HEK293 (cell line): ENCODE measurements at regions not wholly inside any gene's neighbourhood (a gene's known extent, or its start where the extent isn't known, plus 50 kb on each side); places are given as distances from the start of the nearest gene placed in this dataset.

Experiments used
- CTCF ChIA-PET: fragments of 350-600 bp; formaldehyde crosslinking; extraction: SDS; loops from one replicate; lab custom pipeline; 2021; ENCODE audit warnings: antibody characterized with exemption; lab: Yijun Ruan, JAX
- POLR2A ChIA-PET: fragments of 300-600 bp; formaldehyde crosslinking; extraction: SDS; loops from one replicate; lab custom pipeline; 2020; ENCODE audit warnings: antibody characterized with exemption, inconsistent platforms; lab: Yijun Ruan, JAX
- H3K27ac ChIP-seq: fragments of 200-500 bp; sonication (Bioruptor generic); 2 replicates; pipeline ENCODE4 v1.5.1; 2014; ENCODE audit warnings: low read depth, low read length, control low read depth, inconsistent platforms; ENCODE audit errors: extremely low read depth
- H3K36me3 ChIP-seq, 2 experiments: fragments of 200-500 bp in 1 of 2; sonication (Bioruptor generic) in 1 of 2; 1 replicate in 1 of 2; 2 replicates in 1 of 2; pipeline ENCODE4 v1.5.1; 2014 to 2017; ENCODE audit warnings: inconsistent platforms in 2 of 2, low read length in 2 of 2; ENCODE audit not compliant: control insufficient read depth in 2 of 2, insufficient read depth in 1 of 2
- H3K4me1 ChIP-seq: fragments of 200-500 bp; sonication (Bioruptor generic); 2 replicates; pipeline ENCODE4 v1.5.1; 2014; ENCODE audit warnings: mild to moderate bottlenecking, low read length, inconsistent platforms; ENCODE audit not compliant: control insufficient read depth, insufficient read depth
- H3K4me3 ChIP-seq: 2 replicates; pipeline ENCODE4 v1.5.1; 2011; ENCODE audit warnings: low read depth, mild to moderate bottlenecking, control low read depth, low read length, moderate library complexity
- H3K9me3 ChIP-seq: fragments of 200-500 bp; sonication (Bioruptor generic); 2 replicates; pipeline ENCODE4 v1.5.1; 2014; ENCODE audit warnings: low read depth, low read length, inconsistent platforms; ENCODE audit not compliant: control insufficient read depth, insufficient read depth
- KLF1 ChIP-seq: fragments of 450-650 bp; formaldehyde crosslinking; IDR thresholded peaks from 2 replicates; pipeline ENCODE4 v1.5.1; 2016; ENCODE audit warnings: missing biosample characterization, missing genetic modification characterization
- OVOL3 ChIP-seq: fragments of 450-650 bp; formaldehyde crosslinking; IDR thresholded peaks from 2 replicates; pipeline ENCODE4 v1.5.1; 2016; ENCODE audit warnings: missing biosample characterization, missing genetic modification characterization
- YY2 ChIP-seq: fragments of 450-650 bp; formaldehyde crosslinking; IDR thresholded peaks from 2 replicates; pipeline ENCODE4 v1.5.1; 2016; ENCODE audit warnings: missing biosample characterization, missing genetic modification characterization
- ZIC2 ChIP-seq: fragments of 450-650 bp; formaldehyde crosslinking; IDR thresholded peaks from 2 replicates; pipeline ENCODE4 v1.5.1; 2016; ENCODE audit warnings: missing biosample characterization, missing genetic modification characterization
- ZNF132 ChIP-seq: fragments of 450-650 bp; formaldehyde crosslinking; IDR thresholded peaks from 2 replicates; pipeline ENCODE4 v1.5.1; 2017; ENCODE audit warnings: missing biosample characterization, missing genetic modification characterization, borderline replicate concordance
- ZNF146 ChIP-seq: fragments of 450-650 bp; formaldehyde crosslinking; IDR thresholded peaks from 2 replicates; pipeline ENCODE4 v1.5.1; 2016; ENCODE audit warnings: missing biosample characterization, missing genetic modification characterization
- ZNF157 ChIP-seq: fragments of 450-650 bp; formaldehyde crosslinking; IDR thresholded peaks from 2 replicates; pipeline ENCODE4 v1.5.1; 2016; ENCODE audit warnings: missing biosample characterization, missing genetic modification characterization
- ZNF174 ChIP-seq: fragments of 450-650 bp; formaldehyde crosslinking; IDR thresholded peaks from 2 replicates; pipeline ENCODE4 v1.5.0; 2017; ENCODE audit warnings: missing biosample characterization, mild to moderate bottlenecking, missing genetic modification characterization
- ZNF274 ChIP-seq, 2 experiments: fragments of 200-500 bp in 1 of 2; fragments of 450-650 bp in 1 of 2; sonication (Bioruptor generic) in 1 of 2; formaldehyde crosslinking in 1 of 2; IDR thresholded peaks; 2 replicates each; pipeline versions ENCODE4 v1.5.1 to v1.6.1; 2014 to 2016; ENCODE audit warnings: borderline replicate concordance in 1 of 2, inconsistent platforms in 1 of 2, low read length in 1 of 2, missing biosample characterization in 1 of 2, missing genetic modification characterization in 1 of 2
- ZNF548 ChIP-seq: fragments of 450-650 bp; formaldehyde crosslinking; IDR thresholded peaks from 2 replicates; pipeline ENCODE4 v1.5.1; 2016; ENCODE audit warnings: missing biosample characterization, missing genetic modification characterization
- ZNF560 ChIP-seq: fragments of 450-650 bp; formaldehyde crosslinking; IDR thresholded peaks from 2 replicates; pipeline ENCODE4 v1.5.1; 2017; ENCODE audit warnings: missing biosample characterization, missing genetic modification characterization, borderline replicate concordance
- ZNF623 ChIP-seq: fragments of 450-650 bp; formaldehyde crosslinking; IDR thresholded peaks from 2 replicates; pipeline ENCODE4 v1.5.1; 2016; ENCODE audit warnings: missing biosample characterization, missing genetic modification characterization
- ZNF777 ChIP-seq: fragments of 450-650 bp; formaldehyde crosslinking; IDR thresholded peaks from 2 replicates; pipeline ENCODE4 v1.5.1; 2017; ENCODE audit warnings: missing biosample characterization, missing genetic modification characterization, borderline replicate concordance
- ZNF830 ChIP-seq: fragments of 450-650 bp; IDR thresholded peaks from 2 replicates; pipeline ENCODE4 v1.5.0; 2018; ENCODE audit warnings: missing biosample characterization, missing genetic modification characterization, low read depth, mild to moderate bottlenecking, moderate library complexity
- TF ChIP-seq, protein P1 (sequence below): fragments of 450-650 bp; formaldehyde crosslinking; IDR thresholded peaks from 2 replicates; pipeline ENCODE4 v1.5.1; 2016; ENCODE audit warnings: missing biosample characterization, missing genetic modification characterization, borderline replicate concordance
- TF ChIP-seq, protein P2 (sequence below): fragments of 450-650 bp; formaldehyde crosslinking; IDR thresholded peaks from 2 replicates; pipeline ENCODE4 v1.5.1; 2016; ENCODE audit warnings: missing biosample characterization, missing genetic modification characterization
- TF ChIP-seq, protein P3 (sequence below): fragments of 450-650 bp; formaldehyde crosslinking; IDR thresholded peaks from 2 replicates; pipeline ENCODE4 v1.5.1; 2016; ENCODE audit warnings: missing biosample characterization, missing genetic modification characterization
- TF ChIP-seq, protein P4 (sequence below): fragments of 450-650 bp; formaldehyde crosslinking; IDR thresholded peaks from 2 replicates; pipeline ENCODE4 v1.5.1; 2016; ENCODE audit warnings: missing biosample characterization, missing genetic modification characterization

DNA sequence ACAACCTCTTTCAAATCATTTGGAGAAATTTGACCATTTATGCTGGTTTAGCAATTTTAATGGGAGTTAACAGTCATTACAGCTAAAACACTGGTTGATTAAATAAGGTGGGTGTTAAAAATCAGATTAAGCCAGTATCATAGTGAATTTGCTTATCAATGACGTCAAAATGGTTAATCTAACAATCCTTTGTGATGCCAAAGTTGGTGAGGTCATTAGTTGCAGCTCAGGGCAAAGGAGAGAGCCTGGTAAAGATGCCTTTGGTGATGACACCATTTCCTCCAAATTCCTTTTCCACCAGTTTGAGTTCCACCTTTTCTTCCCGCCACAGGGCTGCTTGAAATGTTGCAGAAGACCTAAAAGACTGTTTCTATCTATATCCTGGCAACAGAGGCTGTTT lies 757.1 kb upstream of the PIK3C3 start (continued):
- TF ChIP-seq, protein P1, sequence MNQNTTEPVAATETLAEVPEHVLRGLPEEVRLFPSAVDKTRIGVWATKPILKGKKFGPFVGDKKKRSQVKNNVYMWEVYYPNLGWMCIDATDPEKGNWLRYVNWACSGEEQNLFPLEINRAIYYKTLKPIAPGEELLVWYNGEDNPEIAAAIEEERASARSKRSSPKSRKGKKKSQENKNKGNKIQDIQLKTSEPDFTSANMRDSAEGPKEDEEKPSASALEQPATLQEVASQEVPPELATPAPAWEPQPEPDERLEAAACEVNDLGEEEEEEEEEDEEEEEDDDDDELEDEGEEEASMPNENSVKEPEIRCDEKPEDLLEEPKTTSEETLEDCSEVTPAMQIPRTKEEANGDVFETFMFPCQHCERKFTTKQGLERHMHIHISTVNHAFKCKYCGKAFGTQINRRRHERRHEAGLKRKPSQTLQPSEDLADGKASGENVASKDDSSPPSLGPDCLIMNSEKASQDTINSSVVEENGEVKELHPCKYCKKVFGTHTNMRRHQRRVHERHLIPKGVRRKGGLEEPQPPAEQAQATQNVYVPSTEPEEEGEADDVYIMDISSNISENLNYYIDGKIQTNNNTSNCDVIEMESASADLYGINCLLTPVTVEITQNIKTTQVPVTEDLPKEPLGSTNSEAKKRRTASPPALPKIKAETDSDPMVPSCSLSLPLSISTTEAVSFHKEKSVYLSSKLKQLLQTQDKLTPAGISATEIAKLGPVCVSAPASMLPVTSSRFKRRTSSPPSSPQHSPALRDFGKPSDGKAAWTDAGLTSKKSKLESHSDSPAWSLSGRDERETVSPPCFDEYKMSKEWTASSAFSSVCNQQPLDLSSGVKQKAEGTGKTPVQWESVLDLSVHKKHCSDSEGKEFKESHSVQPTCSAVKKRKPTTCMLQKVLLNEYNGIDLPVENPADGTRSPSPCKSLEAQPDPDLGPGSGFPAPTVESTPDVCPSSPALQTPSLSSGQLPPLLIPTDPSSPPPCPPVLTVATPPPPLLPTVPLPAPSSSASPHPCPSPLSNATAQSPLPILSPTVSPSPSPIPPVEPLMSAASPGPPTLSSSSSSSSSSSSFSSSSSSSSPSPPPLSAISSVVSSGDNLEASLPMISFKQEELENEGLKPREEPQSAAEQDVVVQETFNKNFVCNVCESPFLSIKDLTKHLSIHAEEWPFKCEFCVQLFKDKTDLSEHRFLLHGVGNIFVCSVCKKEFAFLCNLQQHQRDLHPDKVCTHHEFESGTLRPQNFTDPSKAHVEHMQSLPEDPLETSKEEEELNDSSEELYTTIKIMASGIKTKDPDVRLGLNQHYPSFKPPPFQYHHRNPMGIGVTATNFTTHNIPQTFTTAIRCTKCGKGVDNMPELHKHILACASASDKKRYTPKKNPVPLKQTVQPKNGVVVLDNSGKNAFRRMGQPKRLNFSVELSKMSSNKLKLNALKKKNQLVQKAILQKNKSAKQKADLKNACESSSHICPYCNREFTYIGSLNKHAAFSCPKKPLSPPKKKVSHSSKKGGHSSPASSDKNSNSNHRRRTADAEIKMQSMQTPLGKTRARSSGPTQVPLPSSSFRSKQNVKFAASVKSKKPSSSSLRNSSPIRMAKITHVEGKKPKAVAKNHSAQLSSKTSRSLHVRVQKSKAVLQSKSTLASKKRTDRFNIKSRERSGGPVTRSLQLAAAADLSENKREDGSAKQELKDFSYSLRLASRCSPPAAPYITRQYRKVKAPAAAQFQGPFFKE (tag by site-specific recombination) = no peak
- no peak for TF ChIP-seq ZNF560 (tag by site-specific recombination)
- TF ChIP-seq KLF1 (tag by site-specific recombination) = no peak
- no peak for TF ChIP-seq ZNF157 (tag by site-specific recombination)
- no peak for TF ChIP-seq ZIC2 (tag by site-specific recombination)
- no peak for TF ChIP-seq ZNF174 (tag by site-specific recombination)
- TF ChIP-seq YY2 = no peak
- no peak for TF ChIP-seq ZNF132 (tag by site-specific recombination)
- TF ChIP-seq ZNF623 (tag by site-specific recombination) = no peak
- TF ChIP-seq ZNF274 (IDR thresholded peaks at IDR 0.05; ENCODE audit: low read length) = no peak
- no peak for TF ChIP-seq ZNF274 (tag by site-specific recombination; IDR thresholded peaks at IDR 0.05; ENCODE audit: borderline replicate concordance)

DNA sequence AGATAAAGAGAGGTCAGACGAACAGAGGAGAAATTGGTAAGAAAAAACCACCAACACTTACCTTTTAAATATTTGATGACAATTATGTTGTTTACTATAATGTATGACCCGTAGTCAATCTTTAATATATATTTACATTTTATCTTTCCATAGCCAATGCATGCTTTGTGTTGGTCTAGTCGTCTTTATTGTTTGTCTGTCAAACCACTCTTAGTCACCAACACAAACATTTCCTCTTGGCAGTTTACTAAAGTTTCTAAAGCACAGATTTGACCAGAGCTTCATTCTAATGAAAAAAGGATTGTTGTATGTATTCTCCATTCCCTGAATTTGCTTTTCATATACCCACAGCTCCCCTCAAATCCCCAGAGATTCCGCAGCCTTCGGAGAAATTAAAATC lies 784.7 kb upstream of the PIK3C3 start:
- ChIA-PET CTCF (no interaction called here), POLR2A (no interaction called here)
- Histone ChIP-seq H3K9me3 (no peaks in the 10 kb centered on the region), H3K4me3 (no peak overlapping the region), H3K27ac (no peak overlapping the region), H3K36me3 (no peaks in the 10 kb centered on the region), H3K4me1 (no peaks in the 10 kb centered on the region)
- TF ChIP-seq, protein P2, sequence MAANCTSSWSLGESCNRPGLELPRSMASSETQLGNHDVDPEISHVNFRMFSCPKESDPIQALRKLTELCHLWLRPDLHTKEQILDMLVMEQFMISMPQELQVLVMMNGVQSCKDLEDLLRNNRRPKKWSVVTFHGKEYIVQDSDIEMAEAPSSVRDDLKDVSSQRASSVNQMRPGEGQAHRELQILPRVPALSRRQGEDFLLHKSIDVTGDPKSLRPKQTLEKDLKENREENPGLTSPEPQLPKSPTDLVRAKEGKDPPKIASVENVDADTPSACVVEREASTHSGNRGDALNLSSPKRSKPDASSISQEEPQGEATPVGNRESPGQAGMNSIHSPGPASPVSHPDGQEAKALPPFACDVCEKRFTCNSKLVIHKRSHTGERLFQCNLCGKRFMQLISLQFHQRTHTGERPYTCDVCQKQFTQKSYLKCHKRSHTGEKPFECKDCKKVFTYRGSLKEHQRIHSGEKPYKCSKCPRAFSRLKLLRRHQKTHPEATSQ (tag by site-specific recombination) = no peak
- TF ChIP-seq ZNF777 (tag by site-specific recombination) (no peak), ZIC2 (tag by site-specific recombination) (no peak), ZNF548 (tag by site-specific recombination) (no peak), ZNF146 (tag by site-specific recombination) (no peak), ZNF830 (tag by site-specific recombination) (no peak), OVOL3 (tag by site-specific recombination) (no peak)
- TF ChIP-seq, protein P3, sequence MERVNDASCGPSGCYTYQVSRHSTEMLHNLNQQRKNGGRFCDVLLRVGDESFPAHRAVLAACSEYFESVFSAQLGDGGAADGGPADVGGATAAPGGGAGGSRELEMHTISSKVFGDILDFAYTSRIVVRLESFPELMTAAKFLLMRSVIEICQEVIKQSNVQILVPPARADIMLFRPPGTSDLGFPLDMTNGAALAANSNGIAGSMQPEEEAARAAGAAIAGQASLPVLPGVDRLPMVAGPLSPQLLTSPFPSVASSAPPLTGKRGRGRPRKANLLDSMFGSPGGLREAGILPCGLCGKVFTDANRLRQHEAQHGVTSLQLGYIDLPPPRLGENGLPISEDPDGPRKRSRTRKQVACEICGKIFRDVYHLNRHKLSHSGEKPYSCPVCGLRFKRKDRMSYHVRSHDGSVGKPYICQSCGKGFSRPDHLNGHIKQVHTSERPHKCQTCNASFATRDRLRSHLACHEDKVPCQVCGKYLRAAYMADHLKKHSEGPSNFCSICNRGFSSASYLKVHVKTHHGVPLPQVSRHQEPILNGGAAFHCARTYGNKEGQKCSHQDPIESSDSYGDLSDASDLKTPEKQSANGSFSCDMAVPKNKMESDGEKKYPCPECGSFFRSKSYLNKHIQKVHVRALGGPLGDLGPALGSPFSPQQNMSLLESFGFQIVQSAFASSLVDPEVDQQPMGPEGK (tag by site-specific recombination) = no peak
- TF ChIP-seq, protein P4, sequence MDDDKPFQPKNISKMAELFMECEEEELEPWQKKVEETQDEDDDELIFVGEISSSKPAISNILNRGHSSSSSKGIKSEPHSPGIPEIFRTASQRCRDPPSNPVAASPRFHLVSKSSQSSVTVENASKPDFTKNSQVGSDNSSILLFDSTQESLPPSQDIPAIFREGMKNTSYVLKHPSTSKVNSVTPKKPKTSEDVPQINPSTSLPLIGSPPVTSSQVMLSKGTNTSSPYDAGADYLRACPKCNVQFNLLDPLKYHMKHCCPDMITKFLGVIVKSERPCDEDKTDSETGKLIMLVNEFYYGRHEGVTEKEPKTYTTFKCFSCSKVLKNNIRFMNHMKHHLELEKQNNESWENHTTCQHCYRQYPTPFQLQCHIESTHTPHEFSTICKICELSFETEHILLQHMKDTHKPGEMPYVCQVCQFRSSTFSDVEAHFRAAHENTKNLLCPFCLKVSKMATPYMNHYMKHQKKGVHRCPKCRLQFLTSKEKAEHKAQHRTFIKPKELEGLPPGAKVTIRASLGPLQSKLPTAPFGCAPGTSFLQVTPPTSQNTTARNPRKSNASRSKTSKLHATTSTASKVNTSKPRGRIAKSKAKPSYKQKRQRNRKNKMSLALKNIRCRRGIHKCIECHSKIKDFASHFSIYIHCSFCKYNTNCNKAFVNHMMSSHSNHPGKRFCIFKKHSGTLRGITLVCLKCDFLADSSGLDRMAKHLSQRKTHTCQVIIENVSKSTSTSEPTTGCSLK (tag by site-specific recombination) = no peak
